GM04503 (cell line): ENCODE measurements at regions not wholly inside any gene's neighbourhood (a gene's known extent, or its start where the extent isn't known, plus 50 kb on each side); places are given as distances from the start of the nearest gene placed in this dataset.
"Not testable (repeated sequence)": the region's sequence is repeated elsewhere in the genome, so short reads cannot be mapped to it uniquely, and the experiment has no call there.

ENCODE experiments used
- DNase-seq: peaks from one replicate; pipeline ENCODE4 v3.0.0-alpha.2; 2012; ENCODE audit warnings: low read depth

GRCh38 chr2:3899536-3900155, 196.3 kb downstream of the DCDC2C start:
- no peak for DNase-seq

GRCh38 chr2:3902131-3902530, 198.8 kb downstream of the DCDC2C start:
- DNase-seq: no peak

- DNase-seq: no peak
Measured at GRCh38 chr2:3904061-3904460, 200.7 kb downstream of the DCDC2C start.

GRCh38 chr2:3908498-3908897, 205.1 kb downstream of the DCDC2C start:
- not testable (repeated sequence) for DNase-seq

- DNase-seq: no peak
Measured at GRCh38 chr2:3911882-3912455, 208.6 kb downstream of the DCDC2C start.

- no peak for DNase-seq
Measured at GRCh38 chr2:3913166-3913565, 209.8 kb downstream of the DCDC2C start.

GRCh38 chr2:3914241-3914640, 210.9 kb downstream of the DCDC2C start:
- no peak for DNase-seq

- no peak for DNase-seq
Measured at GRCh38 chr2:3927031-3927430, 223.7 kb downstream of the DCDC2C start.

GRCh38 chr2:3929374-3929773, 226.0 kb downstream of the DCDC2C start:
- DNase-seq: no peak

- no peak for DNase-seq
Measured at GRCh38 chr2:3930246-3930645, 226.9 kb downstream of the DCDC2C start.

GRCh38 chr2:3940661-3941060, 237.3 kb downstream of the DCDC2C start:
- DNase-seq: no peak

GRCh38 chr2:3942841-3943240, 239.5 kb downstream of the DCDC2C start:
- no peak for DNase-seq

- DNase-seq: no peak
Measured at GRCh38 chr2:3944071-3944470, 240.7 kb downstream of the DCDC2C start.

GRCh38 chr2:3944841-3945240, 241.5 kb downstream of the DCDC2C start:
- no peak for DNase-seq

- DNase-seq: no peak
Measured at GRCh38 chr2:3948191-3948590, 244.8 kb downstream of the DCDC2C start.

GRCh38 chr2:3951131-3951954, 248.0 kb downstream of the DCDC2C start:
- DNase-seq: no peak

GRCh38 chr2:3952866-3953516, 249.6 kb downstream of the DCDC2C start:
- no peak for DNase-seq

GRCh38 chr2:3954261-3954660, 250.9 kb downstream of the DCDC2C start:
- no peak for DNase-seq

GRCh38 chr2:3956406-3956805, 253.0 kb downstream of the DCDC2C start:
- DNase-seq: no peak

GRCh38 chr2:3956892-3957291, 253.5 kb downstream of the DCDC2C start:
- no peak for DNase-seq

- no peak for DNase-seq
Measured at GRCh38 chr2:3958465-3958864, 255.1 kb downstream of the DCDC2C start.

- DNase-seq: no peak
Measured at GRCh38 chr2:3958969-3959368, 255.6 kb downstream of the DCDC2C start.

- DNase-seq: no peak
Measured at GRCh38 chr2:3959372-3959771, 256.0 kb downstream of the DCDC2C start.
